Sigmoid colon (tissue), 6 donors: ENCODE measurements at regions not wholly inside any gene's neighbourhood (a gene's known extent, or its start where the extent isn't known, plus 50 kb on each side); places are given as distances from the start of the nearest gene placed in this dataset.
"Not testable (repeated sequence)": the region's sequence is repeated elsewhere in the genome, so short reads cannot be mapped to it uniquely, and the experiment has no call there.

Experiments
- DNase-seq: peaks from one replicate; pipeline ENCODE4 v3.0.0-alpha.2; 2019
- H3K27ac ChIP-seq, 4 donors: fragments of 200-600 bp; sonication (generic); one replicate each; pipeline ENCODE4 v1.5.1; 2016 to 2019; ENCODE audit warnings: mild to moderate bottlenecking in 1 of 4
- H3K27me3 ChIP-seq, 3 donors: fragments of 200-600 bp; sonication (generic); one replicate each; pipeline ENCODE4 v1.5.1; 2019; ENCODE audit warnings: mild to moderate bottlenecking in 1 of 3
- H3K36me3 ChIP-seq, 4 donors: fragments of 200-600 bp; sonication (generic); one replicate each; pipeline ENCODE4 v1.5.1; 2016 to 2019
- H3K4me1 ChIP-seq, 4 donors: fragments of 200-600 bp; sonication (generic); one replicate each; pipeline ENCODE4 v1.5.1; 2017 to 2019
- H3K4me3 ChIP-seq, 4 donors: fragments of 200-600 bp; sonication (generic); one replicate each; pipeline ENCODE4 v1.5.1; 2017 to 2019; ENCODE audit warnings: mild to moderate bottlenecking in 2 of 4, moderate library complexity in 1 of 4
- H3K9me3 ChIP-seq, 4 donors: fragments of 200-600 bp in 3 of 4; sonication (generic) in 3 of 4; one replicate each; pipeline versions ENCODE4 v1.5.1 to v1.6.1; 2013 to 2019
- EP300 ChIP-seq, 4 donors: sonication (generic); formaldehyde crosslinking; IDR thresholded peaks; one replicate each; pipeline ENCODE4 v1.6.1; 2017; ENCODE audit warnings: antibody characterized with exemption in 4 of 4
- POLR2A ChIP-seq, 2 donors: fragments of 450-650 bp; IDR thresholded peaks; one replicate each; pipeline ENCODE4 v1.6.1; 2016; ENCODE audit warnings: antibody characterized with exemption in 2 of 2, mild to moderate bottlenecking in 2 of 2, moderate library complexity in 2 of 2
- POLR2AphosphoS5 ChIP-seq, 4 donors: sonication (generic); formaldehyde crosslinking; IDR thresholded peaks; one replicate each; pipeline ENCODE4 v1.6.1; 2017; ENCODE audit warnings: antibody characterized with exemption in 4 of 4
- WGBS, 2 donors: extraction: QIAGEN DNeasy Blood & Tissue Kit; methylation state at CpG; one replicate each; pipeline ENCODE4 v1.1.7; 2013; 5-methylcytosine and 5-hydroxymethylcytosine counted together
- intact Hi-C: fragments of 100-400 bp; cut with DNase I; formaldehyde crosslinking; loops from one replicate; pipeline ENCODE4 v1.15.1; 2023
- TF ChIP-seq, protein P1 (sequence below), 4 experiments: fragments of 450-650 bp in 3 of 4; fragments of 200-600 bp in 1 of 4; IDR thresholded peaks; one replicate each; pipeline ENCODE4 v1.5.1; 2016 to 2019; ENCODE audit warnings: antibody characterized with exemption in 4 of 4, mild to moderate bottlenecking in 3 of 4, moderate library complexity in 2 of 4
- donor health status: healthy with polysubstance abuse.
- donor health status: healthy.

- not testable (repeated sequence) for H3K27ac ChIP-seq, H3K36me3 ChIP-seq, H3K4me1 ChIP-seq, H3K27me3 ChIP-seq, H3K4me3 ChIP-seq, H3K9me3 ChIP-seq, DNase-seq
- WGBS, 2 donors, result 60 to 66% methylated on average over 8 of the region's 8 CpGs
- intact Hi-C loops, result loop anchor here (10.0 kb wide), 1 partner anchor 157 kb away; no protein-coding TSS in a partner anchor
- TF ChIP-seq, protein P1, sequence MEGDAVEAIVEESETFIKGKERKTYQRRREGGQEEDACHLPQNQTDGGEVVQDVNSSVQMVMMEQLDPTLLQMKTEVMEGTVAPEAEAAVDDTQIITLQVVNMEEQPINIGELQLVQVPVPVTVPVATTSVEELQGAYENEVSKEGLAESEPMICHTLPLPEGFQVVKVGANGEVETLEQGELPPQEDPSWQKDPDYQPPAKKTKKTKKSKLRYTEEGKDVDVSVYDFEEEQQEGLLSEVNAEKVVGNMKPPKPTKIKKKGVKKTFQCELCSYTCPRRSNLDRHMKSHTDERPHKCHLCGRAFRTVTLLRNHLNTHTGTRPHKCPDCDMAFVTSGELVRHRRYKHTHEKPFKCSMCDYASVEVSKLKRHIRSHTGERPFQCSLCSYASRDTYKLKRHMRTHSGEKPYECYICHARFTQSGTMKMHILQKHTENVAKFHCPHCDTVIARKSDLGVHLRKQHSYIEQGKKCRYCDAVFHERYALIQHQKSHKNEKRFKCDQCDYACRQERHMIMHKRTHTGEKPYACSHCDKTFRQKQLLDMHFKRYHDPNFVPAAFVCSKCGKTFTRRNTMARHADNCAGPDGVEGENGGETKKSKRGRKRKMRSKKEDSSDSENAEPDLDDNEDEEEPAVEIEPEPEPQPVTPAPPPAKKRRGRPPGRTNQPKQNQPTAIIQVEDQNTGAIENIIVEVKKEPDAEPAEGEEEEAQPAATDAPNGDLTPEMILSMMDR (IDR thresholded peaks at IDR 0.05), result peak in 1 of 4 experiments; percentile 30
Measured at GRCh38 chr2:196298106-196298723, 126.8 kb upstream of the STK17B start.

- no peak for TF ChIP-seq POLR2A (IDR thresholded peaks at IDR 0.05)
- TF ChIP-seq POLR2AphosphoS5 (IDR thresholded peaks at IDR 0.05), result no peak
- TF ChIP-seq, protein P1 (IDR thresholded peaks at IDR 0.05), result no peak
- no peak for TF ChIP-seq EP300 (IDR thresholded peaks at IDR 0.05)
- Histone ChIP-seq H3K36me3 (no peaks in the 10 kb centered on the region), H3K27me3 (no peaks in the 10 kb centered on the region), H3K4me1 (no peaks in the 10 kb centered on the region), H3K9me3 (no peaks in the 10 kb centered on the region), H3K27ac (no peak overlapping the region), H3K4me3 (no peak overlapping the region)
- intact Hi-C loops, result no loop called here
- DNase-seq, result no peak
- 89 to 90% methylated on average over 14 of the region's 14 CpGs for whole genome bisulfite sequencing, 2 donors
Measured at GRCh38 chr2:196307775-196308305, 136.5 kb upstream of the STK17B start.

DNA sequence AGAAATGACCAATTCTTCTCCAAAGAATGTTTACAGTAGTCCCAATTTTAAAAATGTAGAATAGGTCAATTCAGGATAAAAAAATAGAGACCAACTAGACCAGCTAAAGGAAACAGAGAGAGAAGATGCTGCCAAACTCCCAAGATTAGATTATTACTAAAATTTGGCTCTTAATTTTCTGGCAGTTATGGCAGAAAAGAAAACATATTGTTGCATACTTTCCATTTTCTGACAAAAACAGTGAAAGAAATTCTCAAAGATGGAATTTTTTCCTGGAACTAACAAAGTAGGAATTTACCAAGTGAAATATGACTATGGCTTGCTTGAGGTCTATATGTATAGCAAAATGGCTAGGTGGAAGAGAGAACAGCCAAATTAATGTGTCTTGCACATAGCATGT, 138.3 kb upstream of the STK17B start:
- H3K27ac ChIP-seq, result no peak overlapping the region
- TF ChIP-seq, protein P1 (IDR thresholded peaks at IDR 0.05), result no peak
- TF ChIP-seq POLR2A (IDR thresholded peaks at IDR 0.05), result no peak
- no peak for TF ChIP-seq EP300 (IDR thresholded peaks at IDR 0.05)
- TF ChIP-seq POLR2AphosphoS5 (IDR thresholded peaks at IDR 0.05), result no peak
- H3K27me3 ChIP-seq, result no peaks in the 10 kb centered on the region
- no peaks in the 10 kb centered on the region for H3K4me1 ChIP-seq
- DNase-seq, result no peak
- no peaks in the 10 kb centered on the region for H3K9me3 ChIP-seq
- H3K36me3 ChIP-seq, result no peaks in the 10 kb centered on the region
- intact Hi-C loops, result no loop called here
- H3K4me3 ChIP-seq, result no peak overlapping the region

DNA sequence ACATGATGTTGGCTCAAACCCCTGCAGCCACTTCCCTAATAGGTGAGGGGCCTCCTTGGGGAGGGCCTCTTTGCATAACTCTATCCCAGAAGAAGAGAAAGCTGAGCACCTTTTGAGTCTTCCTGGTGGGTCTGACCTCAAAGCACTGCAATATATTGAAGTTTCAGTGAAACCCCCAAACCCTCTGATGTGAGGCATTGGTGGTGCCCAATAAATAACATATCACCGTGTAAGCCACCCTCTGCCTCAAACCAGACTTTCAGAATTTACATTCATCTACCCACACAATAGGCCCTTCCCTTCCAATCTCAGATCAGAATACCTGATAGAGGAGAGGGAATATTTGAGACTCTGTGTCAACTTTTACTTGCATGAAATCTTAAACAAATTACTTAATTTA, 142.8 kb upstream of the STK17B start:
- DNase-seq, result no peak
- intact Hi-C loops, result no loop called here
- 66 to 83% methylated on average over 1 of the region's 1 CpG for WGBS, 2 donors

More for the DNA sequence above, 142.8 kb upstream of the STK17B start:
- no peaks in the 10 kb centered on the region for H3K4me1 ChIP-seq
- TF ChIP-seq POLR2AphosphoS5 (IDR thresholded peaks at IDR 0.05), result no peak
- TF ChIP-seq POLR2A (IDR thresholded peaks at IDR 0.05), result no peak
- TF ChIP-seq, protein P1 (IDR thresholded peaks at IDR 0.05), result no peak
- no peak for TF ChIP-seq EP300 (IDR thresholded peaks at IDR 0.05)
- H3K9me3 ChIP-seq, result no peaks in the 10 kb centered on the region
- no peaks in the 10 kb centered on the region for H3K27me3 ChIP-seq
- H3K27ac ChIP-seq, result no peak overlapping the region
- no peaks in the 10 kb centered on the region for H3K36me3 ChIP-seq
- no peak overlapping the region for H3K4me3 ChIP-seq
